ENCODE measurements at regions not wholly inside any gene's neighbourhood (a gene's known extent, or its start where the extent isn't known, plus 50 kb on each side); places are given as distances from the start of the nearest gene placed in this dataset.

GRCh38 chr1:94321662-94322061 lies 84.3 kb upstream of the ARHGAP29 start:
- TF ChIP-seq, protein P1, sequence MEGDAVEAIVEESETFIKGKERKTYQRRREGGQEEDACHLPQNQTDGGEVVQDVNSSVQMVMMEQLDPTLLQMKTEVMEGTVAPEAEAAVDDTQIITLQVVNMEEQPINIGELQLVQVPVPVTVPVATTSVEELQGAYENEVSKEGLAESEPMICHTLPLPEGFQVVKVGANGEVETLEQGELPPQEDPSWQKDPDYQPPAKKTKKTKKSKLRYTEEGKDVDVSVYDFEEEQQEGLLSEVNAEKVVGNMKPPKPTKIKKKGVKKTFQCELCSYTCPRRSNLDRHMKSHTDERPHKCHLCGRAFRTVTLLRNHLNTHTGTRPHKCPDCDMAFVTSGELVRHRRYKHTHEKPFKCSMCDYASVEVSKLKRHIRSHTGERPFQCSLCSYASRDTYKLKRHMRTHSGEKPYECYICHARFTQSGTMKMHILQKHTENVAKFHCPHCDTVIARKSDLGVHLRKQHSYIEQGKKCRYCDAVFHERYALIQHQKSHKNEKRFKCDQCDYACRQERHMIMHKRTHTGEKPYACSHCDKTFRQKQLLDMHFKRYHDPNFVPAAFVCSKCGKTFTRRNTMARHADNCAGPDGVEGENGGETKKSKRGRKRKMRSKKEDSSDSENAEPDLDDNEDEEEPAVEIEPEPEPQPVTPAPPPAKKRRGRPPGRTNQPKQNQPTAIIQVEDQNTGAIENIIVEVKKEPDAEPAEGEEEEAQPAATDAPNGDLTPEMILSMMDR (IDR thresholded peaks at IDR 0.05 in 2 of 3, conservative IDR thresholded peaks at IDR 0.05 in 1 of 3; ENCODE audit: borderline replicate concordance in 1 of 3, insufficient read depth in 1 of 3, low read depth in 2 of 3, low read length in 2 of 3): no peak
- TF ChIP-seq, protein P2, sequence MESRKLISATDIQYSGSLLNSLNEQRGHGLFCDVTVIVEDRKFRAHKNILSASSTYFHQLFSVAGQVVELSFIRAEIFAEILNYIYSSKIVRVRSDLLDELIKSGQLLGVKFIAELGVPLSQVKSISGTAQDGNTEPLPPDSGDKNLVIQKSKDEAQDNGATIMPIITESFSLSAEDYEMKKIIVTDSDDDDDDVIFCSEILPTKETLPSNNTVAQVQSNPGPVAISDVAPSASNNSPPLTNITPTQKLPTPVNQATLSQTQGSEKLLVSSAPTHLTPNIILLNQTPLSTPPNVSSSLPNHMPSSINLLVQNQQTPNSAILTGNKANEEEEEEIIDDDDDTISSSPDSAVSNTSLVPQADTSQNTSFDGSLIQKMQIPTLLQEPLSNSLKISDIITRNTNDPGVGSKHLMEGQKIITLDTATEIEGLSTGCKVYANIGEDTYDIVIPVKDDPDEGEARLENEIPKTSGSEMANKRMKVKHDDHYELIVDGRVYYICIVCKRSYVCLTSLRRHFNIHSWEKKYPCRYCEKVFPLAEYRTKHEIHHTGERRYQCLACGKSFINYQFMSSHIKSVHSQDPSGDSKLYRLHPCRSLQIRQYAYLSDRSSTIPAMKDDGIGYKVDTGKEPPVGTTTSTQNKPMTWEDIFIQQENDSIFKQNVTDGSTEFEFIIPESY (IDR thresholded peaks at IDR 0.05; ENCODE audit: extremely low read depth, insufficient replicate concordance, low read length): no peak
- TF ChIP-seq FOSL1 (IDR thresholded peaks at IDR 0.05; ENCODE audit: low read depth) (no peak), POLR2A (IDR thresholded peaks at IDR 0.05; ENCODE audit: borderline replicate concordance, extremely low read depth, insufficient read depth, insufficient read length) (no peak), TCF7L2 (IDR thresholded peaks at IDR 0.05; ENCODE audit: borderline replicate concordance, extremely low read depth, insufficient read depth, insufficient read length) (no peak)
- TF ChIP-seq, protein P3, sequence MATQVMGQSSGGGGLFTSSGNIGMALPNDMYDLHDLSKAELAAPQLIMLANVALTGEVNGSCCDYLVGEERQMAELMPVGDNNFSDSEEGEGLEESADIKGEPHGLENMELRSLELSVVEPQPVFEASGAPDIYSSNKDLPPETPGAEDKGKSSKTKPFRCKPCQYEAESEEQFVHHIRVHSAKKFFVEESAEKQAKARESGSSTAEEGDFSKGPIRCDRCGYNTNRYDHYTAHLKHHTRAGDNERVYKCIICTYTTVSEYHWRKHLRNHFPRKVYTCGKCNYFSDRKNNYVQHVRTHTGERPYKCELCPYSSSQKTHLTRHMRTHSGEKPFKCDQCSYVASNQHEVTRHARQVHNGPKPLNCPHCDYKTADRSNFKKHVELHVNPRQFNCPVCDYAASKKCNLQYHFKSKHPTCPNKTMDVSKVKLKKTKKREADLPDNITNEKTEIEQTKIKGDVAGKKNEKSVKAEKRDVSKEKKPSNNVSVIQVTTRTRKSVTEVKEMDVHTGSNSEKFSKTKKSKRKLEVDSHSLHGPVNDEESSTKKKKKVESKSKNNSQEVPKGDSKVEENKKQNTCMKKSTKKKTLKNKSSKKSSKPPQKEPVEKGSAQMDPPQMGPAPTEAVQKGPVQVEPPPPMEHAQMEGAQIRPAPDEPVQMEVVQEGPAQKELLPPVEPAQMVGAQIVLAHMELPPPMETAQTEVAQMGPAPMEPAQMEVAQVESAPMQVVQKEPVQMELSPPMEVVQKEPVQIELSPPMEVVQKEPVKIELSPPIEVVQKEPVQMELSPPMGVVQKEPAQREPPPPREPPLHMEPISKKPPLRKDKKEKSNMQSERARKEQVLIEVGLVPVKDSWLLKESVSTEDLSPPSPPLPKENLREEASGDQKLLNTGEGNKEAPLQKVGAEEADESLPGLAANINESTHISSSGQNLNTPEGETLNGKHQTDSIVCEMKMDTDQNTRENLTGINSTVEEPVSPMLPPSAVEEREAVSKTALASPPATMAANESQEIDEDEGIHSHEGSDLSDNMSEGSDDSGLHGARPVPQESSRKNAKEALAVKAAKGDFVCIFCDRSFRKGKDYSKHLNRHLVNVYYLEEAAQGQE (IDR thresholded peaks at IDR 0.05; ENCODE audit: low read depth): no peak
- TF ChIP-seq, protein P4, sequence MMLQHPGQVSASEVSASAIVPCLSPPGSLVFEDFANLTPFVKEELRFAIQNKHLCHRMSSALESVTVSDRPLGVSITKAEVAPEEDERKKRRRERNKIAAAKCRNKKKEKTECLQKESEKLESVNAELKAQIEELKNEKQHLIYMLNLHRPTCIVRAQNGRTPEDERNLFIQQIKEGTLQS (IDR thresholded peaks at IDR 0.05): no peak
- Histone ChIP-seq H3K9me3 (ENCODE audit: control insufficient read depth in 1 of 2, insufficient read depth in 1 of 2, low read depth in 1 of 2, low read length in 2 of 2) (no peaks in the 10 kb centered on the region), H4K20me1 (ENCODE audit: insufficient read depth) (no peaks in the 10 kb centered on the region), H3K36me3 (ENCODE audit: control insufficient read depth in 1 of 2, insufficient read depth in 2 of 2, low read length in 2 of 2) (no peaks in the 10 kb centered on the region), H3K27me3 (ENCODE audit: insufficient read depth, low read length) (no peaks in the 10 kb centered on the region), H3K9ac (ENCODE audit: low read length) (peak overlapping the region; percentile 67), H3K27ac (ENCODE audit: low read depth, low read length) (peak overlapping the region; percentile 90), H3K4me3 (replicated peaks in 1 of 2; ENCODE audit: low read depth in 1 of 2, low read length in 2 of 2) (no peak overlapping the region), H3K9me2 (ENCODE audit: insufficient read depth) (no peaks in the 10 kb centered on the region), H3K79me2 (ENCODE audit: insufficient read depth, low read length) (peaks cover 3% of the 10 kb centered on the region; the same call in 1 of the 2 replicates), H3K4me2 (ENCODE audit: low read length) (peak overlapping the region; percentile 74), H2AFZ (ENCODE audit: low read depth, low read length, poor library complexity, severe bottlenecking) (no peak overlapping the region), H3K4me1 (ENCODE audit: control insufficient read depth in 1 of 2, insufficient read depth in 2 of 2, low read length in 2 of 2) (peaks cover 87 to 99% of the 10 kb centered on the region in 2 experiments)
- CTCF ChIA-PET: interaction anchor here (0.9 kb wide), 1 partner anchor 11 kb away, joined by 4 read pairs; no protein-coding TSS in a partner anchor
- RAD21 ChIA-PET (ENCODE audit: low non-redundant PET in 1 of 2, low total read pairs in 2 of 2, uncharacterized antibody in 2 of 2, unreplicated experiment in 2 of 2): no interaction called here
- BruUV-seq (replicated peaks): no TSS peak
- POLR2A ChIA-PET: interaction anchor here (0.9 to 2.3 kb wide), 4 partner anchors 17 to 253 kb away, joined by 3 to 5 read pairs (median 4); partner anchors contain the start of gene ARHGAP29
- no peak for ATAC-seq
- no peak for DNase-seq (ENCODE audit: low read depth, low spot score)
- intact Hi-C loops (cut with micrococcal nuclease): no loop called here

Measured in HCT116 (cell line).